H9 (cell line): ENCODE measurements at regions not wholly inside any gene's neighbourhood (a gene's known extent, or its start where the extent isn't known, plus 50 kb on each side); places are given as distances from the start of the nearest gene placed in this dataset.

Source experiments
- DNase-seq: peaks from one replicate; pipeline ENCODE4 v3.0.0-alpha.2; 2017
- H2AFZ ChIP-seq: one replicate; pipeline ENCODE4 v1.6.1; 2013; ENCODE audit warnings: mild to moderate bottlenecking, low read length, control low read depth, moderate library complexity
- H2AK5ac ChIP-seq: 2 replicates; pipeline ENCODE4 v1.6.1; 2013; ENCODE audit warnings: low read length, control low read depth, mixed read lengths; ENCODE audit not compliant: insufficient read length
- H2BK120ac ChIP-seq: one replicate; pipeline ENCODE4 v1.6.1; 2013; ENCODE audit warnings: low read depth, mild to moderate bottlenecking, low read length, control low read depth, inconsistent platforms; ENCODE audit not compliant: poor library complexity, severe bottlenecking
- H2BK12ac ChIP-seq: 2 replicates; pipeline ENCODE4 v1.6.1; 2013; ENCODE audit warnings: low read length, control low read depth, mixed read lengths, low read depth; ENCODE audit not compliant: insufficient read length
- H2BK15ac ChIP-seq: 2 replicates; pipeline ENCODE4 v1.6.1; 2013; ENCODE audit warnings: low read depth, low read length, control low read depth
- H2BK20ac ChIP-seq: one replicate; pipeline ENCODE4 v1.6.1; 2013; ENCODE audit warnings: low read depth, mild to moderate bottlenecking, low read length, control low read depth, inconsistent platforms; ENCODE audit not compliant: poor library complexity, severe bottlenecking
- H2BK5ac ChIP-seq: 2 replicates; pipeline ENCODE4 v1.6.1; 2013; ENCODE audit warnings: low read length, control low read depth, mixed read lengths; ENCODE audit not compliant: insufficient read length
- H3K14ac ChIP-seq: 2 replicates; pipeline ENCODE4 v1.6.1; 2013; ENCODE audit warnings: low read length, control low read depth; ENCODE audit not compliant: insufficient read depth
- H3K18ac ChIP-seq: 2 replicates; pipeline ENCODE4 v1.6.1; 2013; ENCODE audit warnings: low read depth, mild to moderate bottlenecking, mixed read lengths, low read length, control low read depth; ENCODE audit not compliant: insufficient read length
- H3K23ac ChIP-seq: 2 replicates; pipeline ENCODE4 v1.6.1; 2013; ENCODE audit warnings: low read length, control low read depth, mixed read lengths, low read depth; ENCODE audit not compliant: insufficient read length
- H3K23me2 ChIP-seq: 2 replicates; pipeline ENCODE4 v1.6.1; 2013; ENCODE audit warnings: low read depth, mild to moderate bottlenecking, mixed read lengths, low read length, control low read depth; ENCODE audit not compliant: insufficient read length, poor library complexity, severe bottlenecking
- H3K27ac ChIP-seq: 2 replicates; pipeline ENCODE4 v1.5.1; 2013; ENCODE audit warnings: low read length, control low read depth, mixed read lengths, low read depth; ENCODE audit not compliant: insufficient read length
- H3K27me3 ChIP-seq: 2 replicates; pipeline ENCODE4 v1.6.1; 2013; ENCODE audit warnings: low read length, control low read depth, inconsistent platforms; ENCODE audit not compliant: insufficient read depth
- H3K4ac ChIP-seq: 2 replicates; pipeline ENCODE4 v1.6.1; 2013; ENCODE audit warnings: low read depth, mild to moderate bottlenecking, control low read depth, inconsistent platforms, low read length, moderate library complexity
- H3K4me1 ChIP-seq: 2 replicates; pipeline ENCODE4 v1.6.1; 2013; ENCODE audit warnings: low read length, control low read depth, inconsistent platforms; ENCODE audit not compliant: insufficient read depth
- H3K4me2 ChIP-seq: 2 replicates; pipeline ENCODE4 v1.6.1; 2013; ENCODE audit warnings: low read length, control low read depth, mixed read lengths; ENCODE audit not compliant: insufficient read length, insufficient read depth
- H3K56ac ChIP-seq: 2 replicates; pipeline ENCODE4 v1.6.1; 2013; ENCODE audit warnings: low read depth, mild to moderate bottlenecking, mixed read lengths, low read length, control low read depth; ENCODE audit not compliant: insufficient read length
- H3K79me1 ChIP-seq: 2 replicates; pipeline ENCODE4 v1.6.1; 2013; ENCODE audit warnings: low read depth, mild to moderate bottlenecking, moderate library complexity, low read length, control low read depth, inconsistent platforms; ENCODE audit not compliant: insufficient read depth, poor library complexity, severe bottlenecking
- H3K79me2 ChIP-seq: 2 replicates; pipeline ENCODE4 v1.6.1; 2013; ENCODE audit warnings: low read length, control low read depth, inconsistent platforms; ENCODE audit not compliant: insufficient read depth
- H3K9ac ChIP-seq: 2 replicates; pipeline ENCODE4 v1.6.1; 2013; ENCODE audit warnings: low read length, control low read depth, mixed read lengths; ENCODE audit not compliant: insufficient read length; ENCODE audit errors: extremely low read depth
- H3K9me3 ChIP-seq: one replicate; pipeline ENCODE4 v1.6.1; 2013; ENCODE audit warnings: low read depth, low read length, inconsistent platforms; ENCODE audit not compliant: control insufficient read depth
- H3T11ph ChIP-seq: one replicate; pipeline ENCODE4 v1.6.1; 2013; ENCODE audit warnings: mild to moderate bottlenecking, low read length, control low read depth, inconsistent platforms
- H4K20me1 ChIP-seq: one replicate; pipeline ENCODE4 v1.6.1; 2013; ENCODE audit not compliant: control insufficient read depth, insufficient read length, insufficient read depth
- H4K5ac ChIP-seq: 2 replicates; pipeline ENCODE4 v1.6.1; 2013; ENCODE audit warnings: low read depth, mild to moderate bottlenecking, mixed read lengths, low read length, control low read depth; ENCODE audit not compliant: insufficient read length
- H4K8ac ChIP-seq: replicated peaks from 2 replicates; pipeline ENCODE4 v1.6.1; 2013; ENCODE audit warnings: low read length, control low read depth, mixed read lengths, low read depth; ENCODE audit not compliant: insufficient read length
- H4K91ac ChIP-seq: 2 replicates; pipeline ENCODE4 v1.6.1; 2013; ENCODE audit warnings: low read depth, mild to moderate bottlenecking, moderate library complexity, mixed read lengths, low read length, control low read depth; ENCODE audit not compliant: insufficient read length
- H3K27ac Mint-ChIP-seq, 3 experiments: 2 replicates in 2 of 3; 3 replicates in 1 of 3; pipeline ENCODE4 v1.8.0; 2020 to 2021; ENCODE audit warnings: mixed read lengths in 3 of 3, mild to moderate bottlenecking in 1 of 3, moderate library complexity in 1 of 3
- H3K27me3 Mint-ChIP-seq: 2 replicates; pipeline ENCODE4 v1.8.0; 2021; ENCODE audit warnings: low read depth, mild to moderate bottlenecking, moderate library complexity, mixed read lengths
- H3K36me3 Mint-ChIP-seq, 3 experiments: 2 replicates in 2 of 3; 3 replicates in 1 of 3; pipeline ENCODE4 v1.8.0; 2020 to 2021; ENCODE audit warnings: low read depth in 3 of 3, mixed read lengths in 3 of 3; ENCODE audit not compliant: insufficient read depth in 1 of 3
- H3K4me1 Mint-ChIP-seq, 2 experiments: 2 replicates each; pipeline ENCODE4 v1.8.0; 2020; ENCODE audit warnings: mixed read lengths in 2 of 2
- H3K4me3 Mint-ChIP-seq, 2 experiments: 2 replicates in 1 of 2; 3 replicates in 1 of 2; pipeline ENCODE4 v1.8.0; 2020 to 2021; ENCODE audit warnings: mild to moderate bottlenecking in 2 of 2, mixed read lengths in 2 of 2, moderate library complexity in 1 of 2
- H3K9me3 Mint-ChIP-seq, 2 experiments: 2 replicates in 1 of 2; 3 replicates in 1 of 2; pipeline ENCODE4 v1.8.0; 2020; ENCODE audit warnings: mild to moderate bottlenecking in 2 of 2, mixed read lengths in 2 of 2, moderate library complexity in 1 of 2
- WGBS: extraction: QIAGEN DNeasy Blood & Tissue Kit; methylation state at CpG from one replicate; pipeline ENCODE4 v1.1.7; 2013; ENCODE audit warnings: missing lambda C conversion rate, low lambda C conversion rate, mixed read lengths; ENCODE audit not compliant: insufficient read length; ENCODE audit errors: extremely low coverage; 5-methylcytosine and 5-hydroxymethylcytosine counted together
- TF ChIP-seq, protein P1 (sequence below): fragments of 200-600 bp; sonication (generic); conservative IDR thresholded peaks from 3 replicates; pipeline ENCODE4 v1.8.0; 2021; ENCODE audit warnings: antibody characterized with exemption, mild to moderate bottlenecking

DNA sequence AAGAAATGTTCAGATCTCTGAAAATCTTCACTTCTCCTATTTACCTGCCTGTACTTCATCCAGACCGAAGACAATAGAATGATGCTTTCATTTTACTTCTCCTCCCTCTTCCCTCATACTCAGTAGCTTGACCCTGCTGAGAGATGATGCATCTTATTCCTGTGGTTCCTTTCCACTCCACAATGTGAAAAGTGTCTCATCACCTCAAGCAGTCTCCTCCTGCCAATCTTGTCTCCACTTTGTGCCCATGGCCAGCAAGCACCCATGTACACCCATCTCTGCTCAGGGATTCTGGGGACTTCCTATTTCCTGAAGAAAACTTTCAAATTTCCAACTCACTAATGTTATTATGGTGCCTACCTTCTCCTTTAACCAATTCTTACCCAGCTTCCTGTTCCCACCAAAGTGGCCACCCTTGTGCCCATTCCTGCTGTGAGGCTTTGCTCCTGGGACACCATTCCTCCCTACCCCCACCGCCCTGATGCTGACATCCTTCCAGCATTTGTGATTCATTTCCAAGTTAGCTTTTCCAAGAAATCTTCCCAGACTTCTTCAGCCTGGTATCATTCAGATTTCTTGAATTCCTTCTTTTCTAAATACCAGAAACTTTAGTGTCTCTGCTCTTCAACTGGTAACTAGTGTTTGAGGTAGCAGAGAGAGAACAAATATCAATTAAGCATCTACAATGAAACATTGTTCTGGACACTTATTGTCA is 212.5 kb downstream of the POSTN start:
- WGBS = no CpG with 5 or more reads among the region's 2 CpGs
- H3T11ph ChIP-seq = no peak overlapping the region

More for the DNA sequence above, 212.5 kb downstream of the POSTN start:
- Histone ChIP-seq H2BK12ac (no peak overlapping the region), H3K27me3 (no peaks in the 10 kb centered on the region), H3K4me2 (no peak overlapping the region), H3K23me2 (no peaks in the 10 kb centered on the region), H2AFZ (no peak overlapping the region), H2AK5ac (no peak overlapping the region), H4K8ac (no peak overlapping the region), H3K56ac (no peak overlapping the region), H2BK5ac (no peak overlapping the region), H3K9me3 (no peaks in the 10 kb centered on the region), H2BK20ac (no peak overlapping the region), H3K9ac (no peak overlapping the region), H4K91ac (no peak overlapping the region), H3K18ac (no peak overlapping the region), H3K4ac (no peak overlapping the region), H3K4me1 (no peaks in the 10 kb centered on the region; the same call in 1 of the 2 replicates), H3K79me2 (no peaks in the 10 kb centered on the region), H3K27ac (no peak overlapping the region), H4K5ac (no peak overlapping the region), H3K14ac (no peak overlapping the region), H2BK15ac (no peak overlapping the region), H3K23ac (no peak overlapping the region), H3K79me1 (no peaks in the 10 kb centered on the region), H2BK120ac (no peak overlapping the region), H4K20me1 (no peaks in the 10 kb centered on the region)
- DNase-seq = no peak
- H3K36me3 Mint-ChIP-seq = no peaks in the 10 kb centered on the region
- no peak overlapping the region for H3K4me3 Mint-ChIP-seq
- H3K27ac Mint-ChIP-seq = peak overlapping the region in 1 of 3 experiments; percentile 9; a peak in 1 of 7 replicates
- H3K4me1 Mint-ChIP-seq = peaks cover 13 to 26% of the 10 kb centered on the region in 2 experiments
- H3K27me3 Mint-ChIP-seq = no peaks in the 10 kb centered on the region
- TF ChIP-seq, protein P1, sequence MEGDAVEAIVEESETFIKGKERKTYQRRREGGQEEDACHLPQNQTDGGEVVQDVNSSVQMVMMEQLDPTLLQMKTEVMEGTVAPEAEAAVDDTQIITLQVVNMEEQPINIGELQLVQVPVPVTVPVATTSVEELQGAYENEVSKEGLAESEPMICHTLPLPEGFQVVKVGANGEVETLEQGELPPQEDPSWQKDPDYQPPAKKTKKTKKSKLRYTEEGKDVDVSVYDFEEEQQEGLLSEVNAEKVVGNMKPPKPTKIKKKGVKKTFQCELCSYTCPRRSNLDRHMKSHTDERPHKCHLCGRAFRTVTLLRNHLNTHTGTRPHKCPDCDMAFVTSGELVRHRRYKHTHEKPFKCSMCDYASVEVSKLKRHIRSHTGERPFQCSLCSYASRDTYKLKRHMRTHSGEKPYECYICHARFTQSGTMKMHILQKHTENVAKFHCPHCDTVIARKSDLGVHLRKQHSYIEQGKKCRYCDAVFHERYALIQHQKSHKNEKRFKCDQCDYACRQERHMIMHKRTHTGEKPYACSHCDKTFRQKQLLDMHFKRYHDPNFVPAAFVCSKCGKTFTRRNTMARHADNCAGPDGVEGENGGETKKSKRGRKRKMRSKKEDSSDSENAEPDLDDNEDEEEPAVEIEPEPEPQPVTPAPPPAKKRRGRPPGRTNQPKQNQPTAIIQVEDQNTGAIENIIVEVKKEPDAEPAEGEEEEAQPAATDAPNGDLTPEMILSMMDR = no peak
- no peaks in the 10 kb centered on the region for H3K9me3 Mint-ChIP-seq
